Suprapubic skin (tissue), 4 donors: ENCODE measurements at regions not wholly inside any gene's neighbourhood (a gene's known extent, or its start where the extent isn't known, plus 50 kb on each side); places are given as distances from the start of the nearest gene placed in this dataset.

Experiments
- DNase-seq, 2 donors: peaks; one replicate each; pipeline ENCODE4 v3.0.0-alpha.2; 2019; ENCODE audit warnings: low spot score in 2 of 2
- H3K27ac ChIP-seq: fragments of 200-600 bp; sonication (generic); one replicate; pipeline ENCODE4 v1.5.1; 2019
- H3K27me3 ChIP-seq: fragments of 200-600 bp; sonication (generic); one replicate; pipeline ENCODE4 v1.5.1; 2019
- H3K36me3 ChIP-seq: fragments of 200-600 bp; sonication (generic); one replicate; pipeline ENCODE4 v1.5.1; 2019
- H3K4me1 ChIP-seq: fragments of 200-600 bp; sonication (generic); one replicate; pipeline ENCODE4 v1.5.1; 2019
- H3K4me3 ChIP-seq: fragments of 200-600 bp; sonication (generic); one replicate; pipeline ENCODE4 v1.5.1; 2019; ENCODE audit warnings: mild to moderate bottlenecking
- H3K9me3 ChIP-seq: fragments of 200-600 bp; sonication (generic); one replicate; pipeline ENCODE4 v1.5.1; 2019
- CTCF ChIP-seq, 2 donors: fragments of 200-600 bp in 1 of 2; fragments of 450-650 bp in 1 of 2; sonication (generic) in 1 of 2; IDR thresholded peaks; one replicate each; pipeline ENCODE4 v1.5.1; 2016 to 2019; ENCODE audit warnings: antibody characterized with exemption in 2 of 2, mild to moderate bottlenecking in 1 of 2, moderate library complexity in 1 of 2
- EP300 ChIP-seq: sonication (generic); formaldehyde crosslinking; IDR thresholded peaks from one replicate; pipeline ENCODE4 v1.6.1; 2017; ENCODE audit warnings: antibody characterized with exemption
- POLR2A ChIP-seq, 2 donors: fragments of 450-650 bp; IDR thresholded peaks; one replicate each; pipeline ENCODE4 v1.6.1; 2017; ENCODE audit warnings: antibody characterized with exemption in 2 of 2, mild to moderate bottlenecking in 2 of 2, moderate library complexity in 2 of 2
- POLR2AphosphoS5 ChIP-seq, 3 donors: sonication (generic); formaldehyde crosslinking; IDR thresholded peaks; one replicate each; pipeline ENCODE4 v1.6.1; 2017; ENCODE audit warnings: antibody characterized with exemption in 3 of 3
- WGBS: methylation state at CpG from one replicate; pipeline ENCODE4 v1.1.5; 2018; 5-methylcytosine and 5-hydroxymethylcytosine counted together

GRCh38 chr20:17012546-17013226, 214.2 kb upstream of the PCSK2 start:
- TF ChIP-seq CTCF (IDR thresholded peaks at IDR 0.05): no peak
- TF ChIP-seq POLR2A (IDR thresholded peaks at IDR 0.05): no peak
- TF ChIP-seq POLR2AphosphoS5 (IDR thresholded peaks at IDR 0.05): no peak
- TF ChIP-seq EP300: no peak
- Histone ChIP-seq H3K36me3 (no peaks in the 10 kb centered on the region), H3K27ac (no peak overlapping the region), H3K27me3 (no peaks in the 10 kb centered on the region), H3K4me3 (no peak overlapping the region), H3K4me1 (no peaks in the 10 kb centered on the region), H3K9me3 (no peaks in the 10 kb centered on the region)
- 81% methylated on average over 7 of the region's 7 CpGs for WGBS
- DNase-seq: no peak

GRCh38 chr20:17014217-17014616, 212.6 kb upstream of the PCSK2 start:
- no peak for DNase-seq
- 39% methylated on average over 5 of the region's 5 CpGs for WGBS
- Histone ChIP-seq H3K36me3 (no peaks in the 10 kb centered on the region), H3K27ac (no peak overlapping the region), H3K4me1 (no peaks in the 10 kb centered on the region), H3K27me3 (no peaks in the 10 kb centered on the region), H3K4me3 (no peak overlapping the region), H3K9me3 (no peaks in the 10 kb centered on the region)
- TF ChIP-seq CTCF (IDR thresholded peaks at IDR 0.05): no peak
- TF ChIP-seq POLR2A (IDR thresholded peaks at IDR 0.05): no peak
- TF ChIP-seq POLR2AphosphoS5 (IDR thresholded peaks at IDR 0.05): no peak
- TF ChIP-seq EP300: no peak

GRCh38 chr20:17014756-17015366, 212.0 kb upstream of the PCSK2 start:
- Histone ChIP-seq H3K27me3 (no peaks in the 10 kb centered on the region), H3K4me1 (no peaks in the 10 kb centered on the region), H3K27ac (no peak overlapping the region), H3K4me3 (no peak overlapping the region), H3K36me3 (no peaks in the 10 kb centered on the region), H3K9me3 (no peaks in the 10 kb centered on the region)
- WGBS: 52% methylated on average over 4 of the region's 4 CpGs
- DNase-seq: no peak
- TF ChIP-seq EP300 (no peak), POLR2A (IDR thresholded peaks at IDR 0.05) (no peak), POLR2AphosphoS5 (IDR thresholded peaks at IDR 0.05) (no peak), CTCF (IDR thresholded peaks at IDR 0.05) (no peak)

GRCh38 chr20:17017232-17017631, 209.6 kb upstream of the PCSK2 start:
- DNase-seq: no peak
- H3K27me3 ChIP-seq: no peaks in the 10 kb centered on the region
- H3K36me3 ChIP-seq: no peaks in the 10 kb centered on the region
- no peaks in the 10 kb centered on the region for H3K9me3 ChIP-seq
- no peak overlapping the region for H3K27ac ChIP-seq
- H3K4me1 ChIP-seq: no peaks in the 10 kb centered on the region
- TF ChIP-seq EP300: no peak
- TF ChIP-seq POLR2A (IDR thresholded peaks at IDR 0.05): no peak
- H3K4me3 ChIP-seq: no peak overlapping the region
- 67% methylated on average over 2 of the region's 2 CpGs for WGBS

- Histone ChIP-seq H3K4me1 (no peaks in the 10 kb centered on the region), H3K4me3 (no peak overlapping the region), H3K36me3 (no peaks in the 10 kb centered on the region), H3K27me3 (no peaks in the 10 kb centered on the region), H3K9me3 (no peaks in the 10 kb centered on the region), H3K27ac (no peak overlapping the region)
- DNase-seq: no peak
- TF ChIP-seq EP300 (no peak), POLR2A (IDR thresholded peaks at IDR 0.05) (no peak)
Observed at GRCh38 chr20:17021481-17021880, 205.4 kb upstream of the PCSK2 start.

GRCh38 chr20:17023036-17023435, 203.8 kb upstream of the PCSK2 start:
- 71% methylated on average over 1 of the region's 1 CpG for WGBS
- H3K27ac ChIP-seq: no peak overlapping the region
- TF ChIP-seq POLR2A (IDR thresholded peaks at IDR 0.05) (no peak), POLR2AphosphoS5 (IDR thresholded peaks at IDR 0.05) (no peak), CTCF (IDR thresholded peaks at IDR 0.05) (no peak), EP300 (no peak)
- no peaks in the 10 kb centered on the region for H3K4me1 ChIP-seq
- H3K9me3 ChIP-seq: no peaks in the 10 kb centered on the region
- H3K4me3 ChIP-seq: no peak overlapping the region
- no peak for DNase-seq
- H3K27me3 ChIP-seq: no peaks in the 10 kb centered on the region
- H3K36me3 ChIP-seq: no peaks in the 10 kb centered on the region
